ENCODE measurements at regions not wholly inside any gene's neighbourhood (a gene's known extent, or its start where the extent isn't known, plus 50 kb on each side); places are given as distances from the start of the nearest gene placed in this dataset.

GRCh38 chr17:74024871-74025531, 178.5 kb upstream of the RPL38 start:
- DNase-seq = no peak

GRCh38 chr17:74027444-74027843, 176.0 kb upstream of the RPL38 start:
- no peak for DNase-seq

- DNase-seq = no peak
These were observed 174.9 kb upstream of the RPL38 start for GRCh38 chr17:74028354-74029116.

- DNase-seq = no peak
These were observed 172.0 kb upstream of the RPL38 start for GRCh38 chr17:74031316-74032090.

DNA sequence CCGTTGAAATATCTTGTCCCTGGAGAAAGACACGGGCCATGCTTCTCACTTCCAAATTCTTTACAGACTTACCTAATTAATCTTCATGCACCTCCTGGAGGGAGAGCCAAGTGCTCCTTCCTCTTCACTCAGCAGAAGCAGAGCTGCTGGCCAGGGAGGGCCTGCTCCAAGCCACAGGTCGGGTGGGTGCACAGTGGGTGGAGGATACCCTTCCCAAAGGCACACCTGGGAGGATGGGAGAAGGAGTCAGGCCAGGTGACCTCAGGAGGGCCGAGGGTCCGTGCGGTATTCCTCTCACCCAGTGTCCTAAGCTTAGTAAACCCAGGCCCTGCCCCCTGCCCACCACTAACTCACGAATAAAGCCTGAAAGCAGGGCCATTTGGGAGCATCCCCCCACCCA, 171.3 kb upstream of the RPL38 start:
- no peak for DNase-seq

GRCh38 chr17:74037320-74037719, 166.2 kb upstream of the RPL38 start:
- no peak for DNase-seq

GRCh38 chr17:74040291-74040690, 163.2 kb upstream of the RPL38 start:
- DNase-seq = no peak

- no peak for DNase-seq
These were observed 162.7 kb upstream of the RPL38 start for GRCh38 chr17:74040729-74041128.

GRCh38 chr17:74041869-74042640, 161.4 kb upstream of the RPL38 start:
- no peak for DNase-seq

DNA sequence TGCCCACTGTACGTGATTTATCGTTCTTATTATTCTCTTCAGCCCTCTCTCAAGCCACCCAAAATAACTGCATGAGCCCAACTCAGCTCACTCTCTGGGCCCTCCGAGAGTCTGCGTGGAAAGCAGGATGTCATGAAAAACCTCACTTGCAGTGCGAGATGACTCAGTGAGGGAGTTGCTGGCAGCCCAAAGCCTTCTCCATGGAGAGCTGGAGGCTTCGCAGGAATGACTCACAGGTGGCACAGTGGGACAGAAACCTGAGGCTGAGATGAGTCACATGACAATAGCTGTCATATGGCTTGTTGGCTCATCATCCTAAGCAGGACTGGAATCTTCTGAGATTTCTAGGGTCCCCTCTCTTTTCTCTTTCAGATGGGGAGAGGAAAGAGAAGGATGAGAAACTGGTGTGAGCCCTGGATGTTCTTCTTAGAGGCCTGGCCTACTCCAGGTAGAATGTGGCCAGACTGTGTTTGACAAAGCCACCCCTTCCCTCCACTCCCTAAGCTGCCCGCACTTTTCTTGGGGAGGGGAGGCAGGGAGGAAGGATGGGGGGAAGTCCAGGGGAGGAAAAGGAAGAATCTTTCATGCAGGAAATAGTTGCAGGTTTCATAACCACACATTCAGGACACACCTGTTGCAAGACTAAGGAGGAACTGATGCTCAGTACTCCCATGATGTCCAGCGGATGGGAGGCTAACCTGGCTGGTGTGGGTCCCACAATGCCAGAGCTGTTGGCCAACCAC, 160.6 kb upstream of the RPL38 start:
- no peak for DNase-seq

DNA sequence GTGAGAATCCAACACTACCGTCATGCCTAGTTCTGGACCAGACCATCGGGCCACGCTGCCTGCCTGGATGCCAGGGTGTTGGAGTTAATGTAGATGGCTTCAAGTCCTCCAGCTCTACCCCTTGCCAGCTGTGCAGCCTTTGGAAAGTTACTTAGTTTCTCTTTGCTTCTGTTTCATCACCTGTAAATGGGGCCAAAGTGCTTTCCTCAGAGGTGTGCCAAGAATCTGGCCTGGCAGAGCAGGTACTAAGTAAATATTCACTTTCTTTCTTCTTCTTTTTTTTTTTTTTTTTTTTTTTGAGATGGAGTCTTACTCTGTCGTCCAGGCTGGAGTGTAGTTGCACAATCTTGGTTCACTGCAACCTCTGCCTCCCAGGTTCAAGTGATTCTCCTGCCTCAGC, 159.5 kb upstream of the RPL38 start:
- no peak for DNase-seq

DNA sequence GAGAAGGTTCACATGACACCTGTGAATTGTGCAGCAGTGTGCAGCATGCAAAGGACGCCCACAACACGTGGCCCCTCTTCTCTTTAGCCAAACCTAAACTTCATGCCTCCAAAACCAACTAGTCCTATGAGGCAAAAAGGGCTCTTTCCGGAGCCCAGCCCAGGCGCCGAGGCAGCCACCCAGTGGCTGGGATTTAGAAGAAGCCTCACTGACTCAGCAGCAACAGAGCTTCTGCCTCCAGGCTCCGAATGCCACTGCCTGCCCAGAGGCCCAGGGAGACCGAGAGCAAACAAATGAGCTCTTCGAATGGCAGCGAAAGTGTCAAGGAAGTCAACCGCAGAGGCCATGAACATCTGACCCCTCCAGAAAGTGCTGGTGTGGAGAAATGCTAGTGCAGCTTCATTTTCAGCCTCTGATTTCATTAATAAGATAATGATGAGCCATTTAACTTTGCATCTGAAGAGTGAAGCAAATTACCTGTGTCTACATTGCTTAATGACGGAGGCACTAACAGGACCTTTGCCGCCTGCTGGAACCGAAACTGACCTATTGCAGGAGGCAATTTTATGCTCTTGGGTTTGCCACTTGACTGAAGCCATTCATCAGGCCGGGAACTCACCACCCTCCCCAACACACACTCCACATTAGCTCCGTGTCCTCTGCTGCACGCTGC, 157.7 kb upstream of the RPL38 start:
- no peak for DNase-seq

- no peak for DNase-seq
These were observed 154.1 kb upstream of the RPL38 start for GRCh38 chr17:74049167-74049966.

DNA sequence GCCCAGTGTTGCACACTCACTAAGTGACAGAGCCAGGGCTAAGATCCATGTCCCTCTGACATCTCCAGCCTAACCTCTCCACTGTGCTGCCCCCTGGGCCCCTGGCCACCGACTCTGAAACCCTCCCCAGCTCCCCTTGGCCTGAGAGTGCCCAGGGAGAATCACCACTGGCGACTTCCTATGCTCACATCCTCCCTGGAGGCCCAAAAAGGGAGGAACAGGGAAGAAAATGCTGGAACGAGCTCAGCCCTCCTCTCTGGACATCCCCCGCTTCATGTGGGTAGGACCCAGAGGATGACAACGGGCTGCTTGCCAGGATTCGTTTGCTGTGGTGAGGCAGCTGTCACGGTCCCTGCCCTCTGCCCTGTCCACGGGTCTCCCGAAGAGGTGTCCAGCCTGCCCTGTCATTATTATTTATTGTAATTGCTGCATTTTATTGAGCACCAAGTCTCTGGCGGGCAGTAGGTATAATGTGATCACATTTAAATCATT, 153.5 kb upstream of the RPL38 start:
- no peak for DNase-seq

DNA sequence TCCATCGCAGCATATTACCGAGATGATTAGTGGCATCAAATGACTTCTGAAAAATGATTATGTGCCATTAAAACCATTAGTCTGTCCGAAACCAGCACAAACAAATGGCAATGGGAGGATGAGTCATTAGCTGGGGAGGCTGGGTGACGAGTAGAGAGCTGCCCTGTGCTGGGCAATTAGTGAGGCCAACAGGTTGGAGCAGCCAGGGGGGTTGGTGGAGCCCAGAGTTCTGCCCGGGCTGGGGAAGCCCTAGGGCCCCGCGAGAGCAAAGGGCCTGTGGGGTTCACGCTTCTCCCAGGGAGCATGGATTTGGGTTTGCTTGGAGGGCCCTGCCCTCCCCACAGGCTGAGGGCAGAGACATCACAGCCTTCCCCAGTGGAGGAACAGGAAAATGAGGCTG, 152.1 kb upstream of the RPL38 start:
- DNase-seq = no peak

DNA sequence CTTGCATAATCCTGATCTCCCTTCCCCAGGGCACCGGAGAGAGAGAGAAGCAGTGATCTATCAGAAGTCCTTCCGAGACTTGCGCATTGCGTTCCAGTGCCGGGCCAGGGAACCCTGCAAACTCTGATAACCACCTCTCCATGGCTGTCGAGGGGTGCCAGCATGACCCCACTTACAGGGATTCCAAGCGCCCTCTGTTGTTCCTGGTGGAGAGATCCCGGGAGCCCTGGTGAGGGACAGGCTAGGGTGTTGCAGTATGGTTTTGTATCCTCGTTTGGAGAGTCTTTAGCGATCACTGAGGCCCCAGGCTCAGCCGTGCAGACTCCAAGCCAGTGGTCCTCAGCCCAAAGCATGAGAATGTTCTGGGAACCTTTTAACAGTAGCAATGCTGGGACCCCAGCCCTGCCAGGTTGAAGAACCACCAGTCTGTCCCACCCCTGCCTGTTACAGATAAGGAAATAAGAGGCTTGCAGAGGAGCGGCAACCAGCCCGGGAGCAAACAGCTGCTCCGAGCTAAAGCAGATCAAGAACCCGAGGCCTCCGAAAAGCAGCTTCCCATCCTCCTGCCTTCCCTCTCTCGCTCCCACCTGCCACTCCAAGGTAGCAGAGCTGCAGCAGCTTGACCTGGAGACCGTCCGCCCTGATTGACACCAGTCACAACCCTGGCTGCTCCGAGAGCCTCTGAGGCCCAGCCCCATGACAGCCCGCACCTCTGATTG, 150.3 kb upstream of the RPL38 start:
- DNase-seq = no peak

- no peak for DNase-seq
These were observed 149.8 kb upstream of the RPL38 start for GRCh38 chr17:74053712-74054078.

GRCh38 chr17:74054249-74054648, 149.2 kb upstream of the RPL38 start:
- DNase-seq = no peak

GRCh38 chr17:74055508-74056160, 147.8 kb upstream of the RPL38 start:
- DNase-seq = no peak

All from activated CD4-positive, CD25-positive, alpha-beta regulatory T cell (primary cell).